ENCODE measurements at regions not wholly inside any gene's neighbourhood (a gene's known extent, or its start where the extent isn't known, plus 50 kb on each side); places are given as distances from the start of the nearest gene placed in this dataset.

DNA sequence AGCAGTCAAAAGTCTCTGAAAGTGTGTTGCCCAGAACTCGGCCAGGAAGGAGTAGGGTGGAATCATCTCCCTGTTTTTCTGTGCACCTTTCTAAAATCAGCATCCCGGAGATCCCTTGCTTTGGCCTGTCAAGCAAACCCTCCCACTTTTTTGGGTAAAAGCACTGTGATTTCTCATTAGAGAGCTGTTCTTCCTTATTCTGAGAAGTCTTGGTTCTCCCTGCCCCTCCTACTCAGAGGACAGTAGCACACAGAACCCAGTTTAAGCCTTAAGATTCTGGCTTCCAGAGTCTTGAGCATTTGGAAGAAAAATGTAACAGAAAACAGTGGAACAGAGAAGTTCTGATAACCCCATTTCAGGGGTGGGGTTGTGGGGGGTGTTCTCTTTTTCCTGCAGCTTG lies 52.6 kb upstream of the KATNAL1 start:
- TF ChIP-seq POLR2A (IDR thresholded peaks at IDR 0.05) (no peak), CTCF (IDR thresholded peaks at IDR 0.05) (no peak)
